ENCODE measurements at regions not wholly inside any gene's neighbourhood (a gene's known extent, or its start where the extent isn't known, plus 50 kb on each side); places are given as distances from the start of the nearest gene placed in this dataset.

GRCh38 chr13:74487091-74487722, 353.0 kb upstream of the KLF12 start:
- no peak overlapping the region for H3K27ac ChIP-seq (ENCODE audit: low read depth in 2 of 2, low read length in 1 of 2)

DNA sequence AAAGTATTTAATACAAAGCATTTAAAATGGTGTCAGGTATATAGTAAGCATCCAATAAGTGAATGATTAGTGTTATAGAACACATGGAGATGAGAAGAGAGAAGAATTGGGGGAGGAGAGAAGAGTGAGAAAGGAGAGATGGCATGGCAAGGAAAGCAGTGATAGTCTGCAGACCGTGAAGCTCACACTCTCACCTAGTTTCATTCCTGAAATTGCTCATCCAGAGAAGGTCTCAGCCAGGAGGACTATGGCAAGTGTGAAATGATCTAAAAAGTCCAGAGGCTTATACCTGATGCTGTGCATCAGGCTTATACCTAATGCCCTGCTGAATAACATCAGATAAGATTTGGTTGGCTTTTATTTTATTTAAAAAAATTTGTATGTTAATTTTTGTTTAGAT, 351.6 kb upstream of the KLF12 start:
- no peaks in the 10 kb centered on the region for H3K36me3 ChIP-seq (replicated peaks in 1 of 2; ENCODE audit: control insufficient read depth in 1 of 2, insufficient read depth in 2 of 2, low read length in 1 of 2)
- no peaks in the 10 kb centered on the region for H3K27me3 ChIP-seq (ENCODE audit: insufficient read depth)
- H3K9me2 ChIP-seq: no peaks in the 10 kb centered on the region
- H3K4me2 ChIP-seq: no peak overlapping the region
- H3K27ac ChIP-seq (ENCODE audit: low read depth in 2 of 2, low read length in 1 of 2): no peak overlapping the region
- no peak overlapping the region for H3K9ac ChIP-seq
- H3K4me1 ChIP-seq (ENCODE audit: control insufficient read depth in 1 of 2, insufficient read depth in 2 of 2, low read depth in 1 of 2, low read length in 1 of 2): no peaks in the 10 kb centered on the region; a peak in 2 of 4 replicates
- H4K20me1 ChIP-seq (ENCODE audit: insufficient read depth): no peaks in the 10 kb centered on the region
- no peak overlapping the region for H2AFZ ChIP-seq (ENCODE audit: low read depth)
- DNase-seq: no peak
- ChIA-PET POLR2A (no interaction called here), CTCF (no interaction called here)
- WGBS (ENCODE audit: low lambda C conversion rate): 55% methylated on average over 1 of the region's 1 CpG
- H3K9me3 ChIP-seq: no peaks in the 10 kb centered on the region
- no peaks in the 10 kb centered on the region for H3K79me2 ChIP-seq (ENCODE audit: insufficient read depth)
- no peak for TF ChIP-seq ELF1 (IDR thresholded peaks at IDR 0.05)
- no peaks in the 10 kb centered on the region for H3F3A ChIP-seq (replicated peaks; ENCODE audit: insufficient read depth)
- no peak overlapping the region for H3K4me3 ChIP-seq (ENCODE audit: low read depth in 2 of 2, low read length in 1 of 2)

More at GRCh38 chr13:74487091-74487722, 353.0 kb upstream of the KLF12 start:
- 51% methylated on average over 3 of the region's 3 CpGs for WGBS (ENCODE audit: low lambda C conversion rate)
- H3K4me2 ChIP-seq: no peak overlapping the region
- no peaks in the 10 kb centered on the region; a peak in 2 of 4 replicates for H3K4me1 ChIP-seq (ENCODE audit: control insufficient read depth in 1 of 2, insufficient read depth in 2 of 2, low read depth in 1 of 2, low read length in 1 of 2)
- no peaks in the 10 kb centered on the region for H3K9me2 ChIP-seq
- ChIA-PET POLR2A (no interaction called here), CTCF (interaction anchor here (1.5 kb wide), 1 partner anchor 17 kb away, joined by 3 read pairs; no protein-coding TSS in a partner anchor)
- H3K9ac ChIP-seq: no peak overlapping the region
- no peaks in the 10 kb centered on the region for H3K27me3 ChIP-seq (ENCODE audit: insufficient read depth)
- H3K79me2 ChIP-seq (ENCODE audit: insufficient read depth): no peaks in the 10 kb centered on the region
- no peaks in the 10 kb centered on the region for H3F3A ChIP-seq (replicated peaks; ENCODE audit: insufficient read depth)
- no peaks in the 10 kb centered on the region for H3K36me3 ChIP-seq (replicated peaks in 1 of 2; ENCODE audit: control insufficient read depth in 1 of 2, insufficient read depth in 2 of 2, low read length in 1 of 2)
- no peak overlapping the region for H2AFZ ChIP-seq (ENCODE audit: low read depth)
- H3K9me3 ChIP-seq: no peaks in the 10 kb centered on the region
- H3K4me3 ChIP-seq (ENCODE audit: low read depth in 2 of 2, low read length in 1 of 2): no peak overlapping the region
- no peak for DNase-seq
- TF ChIP-seq REST (IDR thresholded peaks at IDR 0.05; ENCODE audit: low read depth, low read length) (no peak), NRF1 (IDR thresholded peaks at IDR 0.05; ENCODE audit: low read depth, low read length) (no peak), RCOR1 (IDR thresholded peaks at IDR 0.05; ENCODE audit: low read length) (no peak), FOSL2 (IDR thresholded peaks at IDR 0.05; ENCODE audit: borderline replicate concordance, low read depth) (no peak)
- TF ChIP-seq, protein P1, sequence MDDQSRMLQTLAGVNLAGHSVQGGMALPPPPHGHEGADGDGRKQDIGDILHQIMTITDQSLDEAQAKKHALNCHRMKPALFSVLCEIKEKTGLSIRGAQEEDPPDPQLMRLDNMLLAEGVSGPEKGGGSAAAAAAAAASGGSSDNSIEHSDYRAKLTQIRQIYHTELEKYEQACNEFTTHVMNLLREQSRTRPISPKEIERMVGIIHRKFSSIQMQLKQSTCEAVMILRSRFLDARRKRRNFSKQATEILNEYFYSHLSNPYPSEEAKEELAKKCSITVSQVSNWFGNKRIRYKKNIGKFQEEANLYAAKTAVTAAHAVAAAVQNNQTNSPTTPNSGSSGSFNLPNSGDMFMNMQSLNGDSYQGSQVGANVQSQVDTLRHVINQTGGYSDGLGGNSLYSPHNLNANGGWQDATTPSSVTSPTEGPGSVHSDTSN (IDR thresholded peaks at IDR 0.05): no peak
- H4K20me1 ChIP-seq (ENCODE audit: insufficient read depth): no peaks in the 10 kb centered on the region

- ChIA-PET POLR2A (no interaction called here), CTCF (no interaction called here)
- Histone ChIP-seq H3K9me3 (no peaks in the 10 kb centered on the region), H4K20me1 (ENCODE audit: insufficient read depth) (no peaks in the 10 kb centered on the region), H3K4me3 (ENCODE audit: low read depth in 2 of 2, low read length in 1 of 2) (no peak overlapping the region), H3K36me3 (replicated peaks in 1 of 2; ENCODE audit: control insufficient read depth in 1 of 2, insufficient read depth in 2 of 2, low read length in 1 of 2) (no peaks in the 10 kb centered on the region), H3F3A (replicated peaks; ENCODE audit: insufficient read depth) (no peaks in the 10 kb centered on the region), H3K27ac (ENCODE audit: low read depth in 2 of 2, low read length in 1 of 2) (no peak overlapping the region), H3K9ac (no peak overlapping the region), H2AFZ (ENCODE audit: low read depth) (no peak overlapping the region), H3K27me3 (ENCODE audit: insufficient read depth) (no peaks in the 10 kb centered on the region), H3K4me1 (ENCODE audit: control insufficient read depth in 1 of 2, insufficient read depth in 2 of 2, low read depth in 1 of 2, low read length in 1 of 2) (no peaks in the 10 kb centered on the region), H3K9me2 (no peaks in the 10 kb centered on the region), H3K79me2 (ENCODE audit: insufficient read depth) (no peaks in the 10 kb centered on the region), H3K4me2 (no peak overlapping the region)
- WGBS (ENCODE audit: low lambda C conversion rate): 19% methylated on average over 2 of the region's 2 CpGs
- DNase-seq: no peak
- TF ChIP-seq, protein P2, sequence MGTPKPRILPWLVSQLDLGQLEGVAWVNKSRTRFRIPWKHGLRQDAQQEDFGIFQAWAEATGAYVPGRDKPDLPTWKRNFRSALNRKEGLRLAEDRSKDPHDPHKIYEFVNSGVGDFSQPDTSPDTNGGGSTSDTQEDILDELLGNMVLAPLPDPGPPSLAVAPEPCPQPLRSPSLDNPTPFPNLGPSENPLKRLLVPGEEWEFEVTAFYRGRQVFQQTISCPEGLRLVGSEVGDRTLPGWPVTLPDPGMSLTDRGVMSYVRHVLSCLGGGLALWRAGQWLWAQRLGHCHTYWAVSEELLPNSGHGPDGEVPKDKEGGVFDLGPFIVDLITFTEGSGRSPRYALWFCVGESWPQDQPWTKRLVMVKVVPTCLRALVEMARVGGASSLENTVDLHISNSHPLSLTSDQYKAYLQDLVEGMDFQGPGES (IDR thresholded peaks at IDR 0.05; ENCODE audit: low read depth, low read length): no peak
- TF ChIP-seq, protein P1 (IDR thresholded peaks at IDR 0.05): no peak
- TF ChIP-seq, protein P3, sequence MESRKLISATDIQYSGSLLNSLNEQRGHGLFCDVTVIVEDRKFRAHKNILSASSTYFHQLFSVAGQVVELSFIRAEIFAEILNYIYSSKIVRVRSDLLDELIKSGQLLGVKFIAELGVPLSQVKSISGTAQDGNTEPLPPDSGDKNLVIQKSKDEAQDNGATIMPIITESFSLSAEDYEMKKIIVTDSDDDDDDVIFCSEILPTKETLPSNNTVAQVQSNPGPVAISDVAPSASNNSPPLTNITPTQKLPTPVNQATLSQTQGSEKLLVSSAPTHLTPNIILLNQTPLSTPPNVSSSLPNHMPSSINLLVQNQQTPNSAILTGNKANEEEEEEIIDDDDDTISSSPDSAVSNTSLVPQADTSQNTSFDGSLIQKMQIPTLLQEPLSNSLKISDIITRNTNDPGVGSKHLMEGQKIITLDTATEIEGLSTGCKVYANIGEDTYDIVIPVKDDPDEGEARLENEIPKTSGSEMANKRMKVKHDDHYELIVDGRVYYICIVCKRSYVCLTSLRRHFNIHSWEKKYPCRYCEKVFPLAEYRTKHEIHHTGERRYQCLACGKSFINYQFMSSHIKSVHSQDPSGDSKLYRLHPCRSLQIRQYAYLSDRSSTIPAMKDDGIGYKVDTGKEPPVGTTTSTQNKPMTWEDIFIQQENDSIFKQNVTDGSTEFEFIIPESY (IDR thresholded peaks at IDR 0.05; ENCODE audit: borderline replicate concordance, low read depth): no peak
- TF ChIP-seq TAF1 (IDR thresholded peaks at IDR 0.05; ENCODE audit: borderline replicate concordance, low read depth, low read length) (no peak), FOXM1 (IDR thresholded peaks at IDR 0.05; ENCODE audit: low read depth) (no peak), CHD2 (IDR thresholded peaks at IDR 0.05; ENCODE audit: low read length, partially characterized antibody) (no peak)
Measured at GRCh38 chr13:74479124-74479523, 344.9 kb upstream of the KLF12 start.
